Hematopoietic multipotent progenitor cell treated with erythropoietin and hydrocortisone succinate and interleukin-3 and kit ligand, for 17 days (in vitro differentiated cells): ENCODE measurements at regions not wholly inside any gene's neighbourhood (a gene's known extent, or its start where the extent isn't known, plus 50 kb on each side); places are given as distances from the start of the nearest gene placed in this dataset.
"Not testable (repeated sequence)": the region's sequence is repeated elsewhere in the genome, so short reads cannot be mapped to it uniquely, and the experiment has no call there.

Source experiments
- DNase-seq: peaks from one replicate; pipeline ENCODE4 v3.0.0-alpha.2; 2015; ENCODE audit warnings: low spot score

DNA sequence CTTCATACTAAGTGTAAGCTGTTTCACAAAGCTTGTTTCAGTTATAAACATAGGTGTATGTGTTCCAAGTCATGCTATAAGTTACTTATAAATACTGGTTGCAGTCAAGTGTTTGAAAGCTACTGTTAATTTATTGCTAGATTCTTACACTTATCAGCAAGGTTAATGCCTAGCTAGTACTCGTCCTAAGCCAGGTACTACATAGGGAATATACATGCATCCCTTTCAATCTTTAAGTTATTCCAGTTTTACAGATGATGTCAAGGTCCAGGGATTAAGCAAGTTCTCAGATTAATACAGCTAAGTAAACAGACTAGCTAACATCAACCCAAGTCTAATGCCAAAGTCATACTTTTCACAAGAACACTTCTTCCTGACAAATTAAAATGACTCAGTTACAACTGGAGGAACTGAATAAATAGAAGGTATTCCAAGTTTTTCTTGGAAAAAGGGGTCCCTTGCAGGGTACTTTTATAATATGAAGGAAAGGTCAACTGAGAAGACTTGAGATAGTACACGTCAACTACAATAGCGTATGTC lies 652.2 kb upstream of the USP24 start:
- DNase-seq, result no peak

DNA sequence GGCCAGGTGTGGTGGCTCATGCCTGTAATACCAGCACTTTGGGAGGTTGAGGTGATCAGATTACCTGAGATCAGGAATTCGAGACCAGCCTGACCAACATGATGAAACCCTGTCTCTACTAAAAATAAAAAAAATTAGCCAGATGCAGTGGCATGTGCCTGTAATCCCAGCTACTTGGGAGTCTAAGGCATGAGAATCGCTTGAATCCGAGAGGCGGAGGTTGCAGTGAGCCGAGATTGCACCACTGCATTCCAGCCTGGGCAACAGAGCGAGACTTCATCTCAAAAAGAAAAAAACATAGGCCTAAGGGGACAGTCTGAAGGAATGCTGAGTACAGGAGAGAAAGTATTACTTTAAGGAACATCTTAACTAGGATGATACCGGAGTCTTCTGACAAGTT lies 650.6 kb upstream of the USP24 start:
- not testable (repeated sequence) for DNase-seq

DNA sequence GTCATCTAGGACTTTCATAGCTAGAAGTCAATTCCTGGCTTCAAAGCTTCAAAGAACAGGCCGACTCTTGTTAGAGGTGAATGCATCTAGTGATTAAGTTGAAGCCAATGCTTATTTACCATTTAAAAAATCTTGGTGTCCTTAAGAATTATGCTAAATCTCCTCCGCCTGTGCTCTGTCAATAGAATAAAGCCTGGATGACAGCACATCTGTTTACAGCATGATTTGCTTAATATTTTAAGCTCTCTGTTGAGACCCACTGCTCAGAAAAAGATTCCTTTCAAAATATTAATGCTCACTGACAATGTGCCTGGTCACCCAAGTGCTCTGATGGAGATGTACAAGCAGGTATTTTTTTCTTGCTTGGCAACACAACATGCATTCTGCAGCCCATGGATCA lies 649.1 kb upstream of the USP24 start:
- no peak for DNase-seq

DNA sequence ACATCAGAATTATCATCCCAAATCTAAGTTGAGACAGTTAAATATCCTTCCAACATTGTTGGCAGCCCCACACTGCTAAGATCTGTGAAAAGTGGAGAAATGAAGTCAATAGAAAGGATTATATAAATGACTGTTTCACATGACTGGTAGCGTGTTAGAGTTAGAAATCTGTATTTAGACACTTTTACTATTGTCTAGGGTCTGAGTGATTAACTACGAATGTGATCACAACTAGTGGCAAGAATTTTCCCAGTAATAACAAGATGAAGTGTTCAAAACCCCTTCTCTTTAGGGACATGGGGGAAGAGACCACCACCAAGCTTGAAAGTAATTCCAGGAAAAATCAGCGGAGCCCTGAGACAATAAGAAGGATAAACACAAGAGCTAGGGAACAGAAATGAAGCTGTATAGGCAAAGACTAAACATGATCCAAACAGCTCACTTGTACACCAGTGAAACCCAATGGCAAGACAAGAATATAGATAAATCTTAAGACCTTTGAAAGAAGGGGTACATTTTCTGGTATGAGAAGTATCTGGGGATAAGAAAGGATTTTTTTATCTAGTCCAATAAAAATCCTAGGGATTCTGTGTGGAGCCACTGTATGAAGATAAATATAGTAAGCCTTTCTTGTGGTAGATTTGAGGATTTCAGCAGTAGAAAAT lies 646.6 kb upstream of the USP24 start:
- no peak for DNase-seq

DNA sequence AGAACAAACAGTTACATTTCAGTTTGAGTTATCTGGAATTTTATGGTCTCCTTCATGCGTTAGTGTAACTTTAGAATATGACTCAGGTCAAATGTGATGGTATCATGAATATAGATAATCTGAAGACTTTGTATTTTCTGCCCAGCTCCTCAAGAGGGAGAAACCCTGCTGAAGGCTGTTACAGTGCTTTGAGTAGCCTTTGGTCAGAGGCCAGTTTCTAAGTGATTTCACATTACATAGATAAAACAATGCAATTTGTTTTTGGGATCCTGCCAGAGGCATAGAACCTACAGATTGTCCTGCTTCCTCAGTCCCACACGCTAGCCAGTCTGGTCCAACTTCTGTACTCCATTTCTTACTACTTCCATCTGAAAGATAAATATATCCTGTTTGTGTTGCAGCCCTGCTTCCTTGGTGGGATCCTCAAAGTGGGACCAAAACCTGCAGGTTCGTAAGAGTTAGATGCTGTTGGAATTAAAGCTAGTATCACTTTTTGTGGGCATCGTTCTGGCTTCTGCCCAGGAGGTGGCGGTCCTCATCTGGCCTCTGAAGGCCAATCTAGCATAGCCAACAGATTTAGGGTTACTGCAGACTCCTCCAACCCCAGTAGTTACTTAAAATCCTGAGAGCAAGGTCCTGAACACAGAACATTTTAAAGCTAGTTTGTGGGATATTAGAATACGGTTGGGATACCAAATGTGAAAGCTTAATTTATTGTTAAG lies 645.8 kb upstream of the USP24 start:
- no peak for DNase-seq

DNA sequence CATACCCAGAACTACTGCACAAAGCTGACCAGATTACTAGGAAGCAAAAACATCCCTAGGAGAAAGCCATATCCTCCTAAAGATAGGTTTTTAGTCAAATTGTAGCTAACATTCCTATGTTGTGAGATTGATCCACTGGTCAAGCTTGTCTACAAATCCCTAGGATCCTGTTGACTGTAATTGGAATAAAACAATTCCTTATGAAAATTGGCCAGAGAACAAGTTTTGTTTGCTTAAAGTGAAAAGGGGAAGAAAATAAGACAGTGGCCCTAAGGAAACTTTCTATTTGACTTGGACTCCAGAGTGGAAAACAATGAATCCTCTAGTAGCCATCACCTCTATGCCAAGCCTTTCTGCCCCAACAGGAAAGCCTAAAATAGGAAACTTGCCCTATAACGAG lies 645.2 kb upstream of the USP24 start:
- no peak for DNase-seq

DNA sequence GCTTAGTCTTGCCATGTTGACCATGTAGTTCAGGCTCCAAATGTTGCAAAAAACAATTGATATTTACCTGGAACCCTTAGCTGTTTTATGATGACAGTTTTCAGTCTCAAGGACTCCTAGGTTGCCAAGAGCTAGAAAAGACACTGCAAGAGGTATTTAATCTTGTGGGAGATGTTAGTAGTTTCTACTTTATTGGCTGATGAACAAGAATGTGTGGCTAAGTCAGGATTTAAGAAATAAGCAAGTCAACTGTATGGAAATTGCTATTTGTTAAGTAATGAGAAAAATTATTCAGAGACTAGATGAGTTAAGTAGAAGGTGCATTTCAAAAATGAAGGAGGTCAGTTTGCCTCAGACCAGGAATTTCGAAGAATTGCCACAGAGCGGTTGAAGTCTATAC lies 639.7 kb upstream of the USP24 start:
- no peak for DNase-seq

DNA sequence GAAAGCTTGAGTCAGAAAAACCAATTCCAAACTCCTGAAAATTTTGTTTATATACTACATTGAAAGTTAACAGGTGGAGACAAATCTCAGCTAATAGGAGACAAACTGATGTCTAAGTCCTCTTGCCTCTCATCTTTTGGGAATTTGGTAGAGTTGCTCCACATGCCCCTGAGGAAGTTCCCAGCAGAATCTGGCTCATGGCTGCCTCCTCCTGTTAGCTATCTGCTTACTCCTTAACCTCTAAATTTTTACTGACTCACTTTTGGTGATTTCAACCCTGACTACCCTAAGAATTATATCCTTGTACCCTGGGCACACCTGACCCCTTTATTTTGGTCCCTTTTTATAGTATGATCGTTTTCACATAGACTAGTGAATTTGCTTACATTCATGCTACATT lies 633.7 kb upstream of the USP24 start:
- no peak for DNase-seq

DNA sequence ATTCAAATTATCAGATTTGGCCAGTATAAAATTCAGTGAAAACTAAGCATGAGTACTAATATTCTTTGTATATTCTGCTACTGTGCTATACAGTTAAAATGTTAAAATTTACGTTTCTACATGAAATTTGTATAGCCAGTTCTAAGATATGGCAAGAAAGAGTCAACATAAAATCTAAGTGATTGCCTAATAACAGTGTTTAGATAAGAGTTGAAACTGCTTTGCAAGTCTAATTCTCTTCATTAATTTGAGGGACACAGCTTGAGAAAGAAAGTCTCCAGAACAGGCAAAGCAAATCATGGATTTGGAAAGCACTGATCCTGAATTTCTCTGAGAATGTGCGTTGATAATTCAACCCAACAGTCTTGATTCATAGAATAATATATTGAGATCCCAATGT lies 630.9 kb upstream of the USP24 start:
- no peak for DNase-seq

DNA sequence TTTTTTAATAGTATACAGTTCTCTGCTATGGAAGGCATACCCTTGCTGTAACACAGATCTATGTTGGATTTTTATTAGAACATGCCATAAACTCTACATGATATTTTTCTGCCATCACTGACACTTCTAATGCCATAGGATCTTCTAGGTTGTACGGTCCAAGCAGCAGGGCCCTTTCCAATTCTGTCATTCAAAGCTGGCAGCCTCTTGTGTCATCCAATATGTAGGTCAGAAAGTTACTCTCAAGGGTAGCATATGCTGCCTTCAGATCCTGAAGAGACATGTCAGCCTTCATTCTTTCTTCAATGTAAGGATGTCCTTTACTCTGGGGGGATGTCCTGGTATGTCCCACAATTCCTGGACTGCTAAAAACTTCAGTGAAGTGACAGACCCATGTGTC lies 629.2 kb upstream of the USP24 start:
- DNase-seq, result no peak

DNA sequence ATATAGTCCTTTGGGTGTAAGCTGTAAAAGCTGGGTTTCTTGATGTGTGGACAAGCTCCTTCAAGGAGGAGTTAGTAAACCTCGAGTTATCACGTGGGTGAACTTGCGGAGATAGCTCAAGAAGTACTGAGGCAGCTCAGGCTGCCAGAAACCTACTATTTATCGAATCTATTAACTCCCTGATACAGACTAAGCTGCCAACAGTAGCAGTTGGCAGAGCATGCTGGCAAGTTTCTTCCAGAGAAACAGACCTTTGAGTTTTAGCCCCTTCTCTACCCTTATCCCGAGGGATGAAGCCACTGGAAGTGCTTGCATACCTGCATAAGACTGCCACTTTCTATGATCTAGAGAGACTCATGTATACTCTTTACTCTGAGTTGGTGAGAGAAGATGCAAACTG lies 624.5 kb upstream of the USP24 start:
- no peak for DNase-seq

DNA sequence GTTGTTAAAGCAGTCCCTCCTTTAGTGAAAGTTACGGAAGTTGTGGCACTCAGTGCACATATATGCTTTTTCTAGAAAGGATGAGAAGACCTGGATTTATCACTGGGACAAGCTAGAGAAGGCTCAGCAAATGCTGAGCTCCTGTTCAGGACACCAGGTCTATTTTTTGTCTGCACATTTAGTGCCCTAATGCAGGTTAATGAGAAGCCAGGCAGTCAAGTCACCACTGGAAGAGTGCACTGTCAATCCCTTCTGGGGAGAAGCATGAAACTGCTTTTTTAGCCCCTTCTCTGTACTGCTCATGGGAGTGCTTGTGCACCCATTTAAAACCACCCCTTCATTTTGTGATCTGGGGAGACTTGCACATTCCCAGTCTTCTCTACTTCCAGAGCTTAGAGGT lies 624.1 kb upstream of the USP24 start:
- no peak for DNase-seq

DNA sequence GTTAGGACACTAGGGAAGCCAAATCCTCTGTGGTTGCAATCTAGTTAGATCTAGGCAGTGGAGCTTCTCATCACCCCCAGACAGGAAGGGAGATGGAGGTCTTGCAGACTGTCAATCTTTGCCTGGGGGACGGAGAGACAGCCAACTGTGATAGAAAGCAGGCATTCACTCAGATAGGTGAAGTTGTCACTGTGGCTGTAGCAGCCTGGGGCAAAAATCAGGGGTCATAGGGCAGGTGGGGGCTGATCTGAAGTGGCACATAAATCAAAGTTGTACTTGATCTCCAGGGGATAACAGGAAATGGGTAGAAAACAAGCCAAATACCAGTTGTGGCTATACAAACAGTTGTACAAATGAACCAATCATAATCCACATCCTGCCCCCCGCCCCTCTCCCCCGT lies 620.9 kb upstream of the USP24 start:
- DNase-seq, result no peak

DNA sequence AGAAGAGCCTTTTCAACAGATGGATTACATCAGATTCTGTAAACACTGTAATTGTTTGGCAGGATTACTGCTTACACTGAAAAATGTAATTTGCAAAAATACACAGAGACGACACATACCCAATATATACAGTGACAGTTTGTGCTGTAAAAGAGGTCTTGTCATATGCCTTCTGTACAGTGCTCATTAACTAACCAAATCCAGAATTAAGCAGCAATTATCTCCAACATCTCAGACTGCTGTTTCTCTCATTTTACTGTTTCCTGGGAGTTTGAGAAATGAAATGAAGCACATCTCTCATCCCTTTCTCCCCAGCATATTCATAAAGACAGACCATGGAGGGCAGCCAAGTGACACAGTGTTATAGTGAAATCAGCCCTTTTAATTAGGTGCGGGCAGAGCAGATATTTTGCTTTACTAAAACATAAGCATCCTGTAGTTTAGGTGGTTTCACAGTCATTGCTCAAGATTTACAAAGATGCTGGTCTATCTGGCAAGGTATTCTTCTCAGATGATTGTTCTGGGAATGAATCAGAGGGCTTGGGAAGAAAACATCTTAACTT lies 618.4 kb upstream of the USP24 start:
- no peak for DNase-seq

DNA sequence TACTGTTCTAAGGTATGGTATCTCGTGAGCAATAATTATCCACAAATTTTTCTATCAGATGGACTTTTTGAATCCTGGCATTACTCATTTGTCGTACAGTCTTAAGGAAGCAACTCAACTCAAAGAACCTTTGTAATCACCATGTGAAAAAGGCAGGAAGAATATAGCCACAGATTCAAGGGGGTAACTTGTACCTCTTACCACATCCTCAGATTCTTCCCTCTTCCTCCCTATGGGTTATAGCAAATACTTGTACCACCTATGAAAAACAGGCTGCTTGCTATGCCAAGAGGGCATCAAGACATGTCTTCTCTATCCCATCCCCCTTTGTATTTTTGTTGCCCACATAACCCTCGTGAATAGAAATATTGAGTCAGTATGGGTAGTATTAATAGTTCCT lies 616.6 kb upstream of the USP24 start:
- DNase-seq, result no peak

DNA sequence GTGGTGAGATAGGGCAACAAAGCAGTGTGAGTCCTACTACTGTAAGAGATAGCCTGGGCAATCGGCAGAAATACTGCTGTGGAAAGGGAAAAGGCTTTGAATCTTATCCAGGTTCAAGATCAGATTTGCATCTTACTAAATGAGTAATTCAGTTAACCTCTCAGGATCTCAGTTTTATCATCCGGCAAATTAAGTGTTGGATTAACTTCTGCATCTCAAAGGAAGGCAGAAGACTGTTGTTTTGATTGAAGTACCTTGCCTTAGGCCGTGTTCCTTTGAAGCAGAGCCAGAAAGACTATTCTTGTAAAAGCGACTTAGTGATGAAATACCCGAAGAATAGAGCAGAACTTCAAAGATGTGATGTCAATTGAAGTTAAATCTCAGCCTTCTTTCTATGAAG lies 612.9 kb upstream of the USP24 start:
- no peak for DNase-seq

DNA sequence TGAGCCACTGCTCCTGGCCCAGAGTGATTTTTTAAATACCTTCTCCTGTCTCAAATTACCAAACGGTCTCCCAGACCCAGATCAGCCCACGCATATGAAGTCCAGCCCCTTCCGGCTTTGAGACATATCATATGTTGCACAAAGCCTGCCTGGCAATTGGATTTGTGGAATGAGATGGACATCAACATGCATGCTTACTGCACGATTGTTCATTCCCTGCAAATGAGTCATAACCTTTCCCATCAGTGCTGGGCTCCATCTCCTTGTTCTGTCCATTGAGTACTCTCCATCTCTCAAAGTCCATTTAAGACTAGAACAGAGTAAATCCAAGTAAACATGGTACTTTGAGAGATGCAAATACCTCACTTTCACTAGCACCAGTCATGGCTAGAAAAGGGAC lies 612.2 kb upstream of the USP24 start:
- DNase-seq, result no peak

DNA sequence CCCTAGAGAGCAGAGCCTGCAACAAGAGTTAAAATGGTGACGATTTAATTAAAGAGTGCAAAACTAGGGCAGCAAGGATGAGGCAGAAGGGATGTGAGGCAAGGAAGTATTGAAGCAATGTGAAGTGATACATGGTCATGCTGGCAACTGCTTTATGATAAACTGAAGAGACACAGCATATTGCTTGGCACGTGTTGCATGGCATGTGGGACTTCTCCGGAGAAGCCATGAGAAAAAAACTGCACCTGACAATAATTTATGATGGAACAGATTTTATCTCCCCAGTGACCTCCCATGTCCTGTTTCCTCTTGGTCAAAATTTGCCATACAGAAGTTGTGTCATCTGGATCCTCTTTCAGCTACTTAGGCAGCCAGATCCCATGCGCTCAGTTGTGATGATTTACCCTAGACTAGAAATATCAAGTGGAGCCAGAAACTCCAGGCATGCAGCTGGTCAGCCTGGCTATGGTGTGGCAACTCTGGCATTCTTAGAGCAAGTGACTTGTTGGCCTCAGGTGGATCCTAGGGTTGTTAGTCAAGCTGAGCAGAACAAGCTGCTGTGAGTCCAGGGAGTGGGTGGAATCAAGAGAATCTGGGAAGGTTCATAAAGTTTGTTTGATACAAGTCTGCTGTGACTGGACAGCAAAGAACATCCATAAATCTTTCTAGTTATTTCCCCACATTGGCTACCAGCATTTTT lies 611.4 kb upstream of the USP24 start:
- DNase-seq, result no peak

DNA sequence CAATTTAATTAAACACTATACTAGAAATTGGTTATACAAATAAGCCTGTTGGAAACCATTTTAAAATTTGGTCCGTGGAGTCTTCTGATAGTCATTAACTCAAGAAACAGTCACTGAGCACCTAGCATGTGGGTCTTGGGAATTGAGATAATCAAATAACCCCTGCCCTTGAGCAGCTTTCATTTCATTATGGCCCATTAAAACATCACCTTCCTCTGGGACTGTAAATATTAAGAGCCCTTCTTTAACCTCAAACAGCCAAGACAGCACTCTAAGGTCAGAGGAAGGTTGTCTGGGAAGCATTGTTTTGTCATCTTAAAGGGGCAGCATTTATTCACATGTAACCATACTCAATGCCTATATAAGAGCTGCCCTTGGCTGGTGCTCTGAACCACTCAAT lies 610.3 kb upstream of the USP24 start:
- DNase-seq, result no peak

DNA sequence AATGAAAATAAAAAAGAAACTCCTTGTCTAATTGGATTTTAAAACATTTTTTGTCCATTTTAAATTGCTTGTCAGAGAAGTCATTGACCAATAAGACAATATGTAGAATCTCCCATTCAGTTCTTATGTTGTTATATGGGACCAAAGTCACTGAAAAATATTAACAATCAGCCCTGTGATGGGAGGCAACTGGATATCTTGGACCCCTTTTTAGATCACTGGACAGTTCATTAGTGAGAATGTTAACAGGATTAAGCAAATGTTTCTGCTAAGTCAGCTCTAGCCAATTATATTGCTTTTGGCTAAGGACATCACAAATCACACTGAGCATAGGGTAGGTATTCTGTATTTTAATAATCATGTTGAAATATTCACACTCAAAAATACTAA lies 609.1 kb upstream of the USP24 start:
- no peak for DNase-seq

DNA sequence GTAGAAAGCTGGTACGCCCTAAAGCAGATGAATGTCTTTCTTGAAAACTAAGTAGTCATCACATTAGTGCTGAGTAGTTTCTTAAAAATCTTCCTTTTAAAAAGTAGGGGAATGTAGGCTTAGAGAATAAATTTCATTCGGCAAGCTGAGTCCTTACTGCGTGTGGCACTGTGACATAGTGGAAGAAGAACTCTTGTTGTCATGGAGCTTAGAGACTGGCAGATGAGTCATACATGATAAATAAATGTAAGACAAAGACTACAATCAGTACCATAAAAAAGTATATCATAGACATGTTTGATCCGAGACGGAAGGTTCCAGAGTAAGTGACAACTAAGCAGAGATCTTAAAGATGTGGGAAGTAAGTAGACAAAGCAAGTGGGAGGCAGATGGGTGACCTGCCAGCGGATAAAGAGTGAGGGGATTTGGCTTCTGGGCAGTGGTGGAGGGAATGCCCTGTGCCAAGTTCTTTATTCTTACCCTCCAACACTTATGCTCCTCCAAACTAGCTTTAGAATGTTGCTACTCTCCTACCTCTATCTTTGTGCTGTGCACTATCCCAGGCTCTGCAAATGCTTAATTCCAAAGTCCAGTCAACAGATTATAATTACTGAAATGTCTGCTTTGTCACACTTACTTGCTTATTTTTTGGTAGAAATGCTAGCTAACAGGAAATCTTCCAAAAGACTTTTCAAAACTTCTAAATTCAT lies 608.5 kb upstream of the USP24 start:
- no peak for DNase-seq

DNA sequence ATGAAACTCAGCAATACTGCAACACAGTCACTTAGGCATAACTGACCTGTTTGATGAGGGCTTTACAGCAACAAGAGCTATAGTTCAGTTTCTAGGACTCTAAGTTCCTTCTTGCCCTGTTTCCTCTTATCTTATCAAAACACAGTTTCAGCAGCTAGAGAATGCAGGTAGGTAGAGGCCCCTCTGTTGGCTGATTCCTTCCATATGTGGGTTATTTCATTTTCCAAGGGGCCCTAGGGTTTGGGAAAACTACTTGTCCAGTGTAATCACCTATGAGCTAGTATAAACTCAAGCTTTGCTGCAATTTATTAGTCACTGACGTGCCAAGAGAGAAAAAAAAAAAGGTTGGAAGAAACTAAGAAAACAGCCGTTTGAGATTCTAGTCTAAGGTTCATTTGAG lies 607.7 kb upstream of the USP24 start:
- DNase-seq, result no peak
